Thoracic aorta (tissue), 2 donors: ENCODE measurements at regions not wholly inside any gene's neighbourhood (a gene's known extent, or its start where the extent isn't known, plus 50 kb on each side); places are given as distances from the start of the nearest gene placed in this dataset.

ENCODE experiments used
- ATAC-seq: fragments of 150-250 bp; one replicate; pipeline ENCODE4 v1.8.0; 2017; ENCODE audit warnings: low read depth; ENCODE audit not compliant: insufficient number of reproducible peaks, low FRiP score
- DNase-seq: peaks from one replicate; pipeline ENCODE4 v3.0.0-alpha.2; 2020; ENCODE audit warnings: low spot score
- H3K27ac ChIP-seq, 2 donors: fragments of 200-600 bp; sonication (generic); 1 replicate in 1 of 2; 2 replicates in 1 of 2; pipeline ENCODE4 v1.5.1; 2016; ENCODE audit warnings: mild to moderate bottlenecking in 2 of 2, moderate library complexity in 2 of 2
- H3K27me3 ChIP-seq: fragments of 200-600 bp; sonication (generic); replicated peaks from 2 replicates; pipeline ENCODE4 v1.6.0; 2016; ENCODE audit warnings: mild to moderate bottlenecking; ENCODE audit not compliant: insufficient read depth
- H3K36me3 ChIP-seq: fragments of 200-600 bp; sonication (generic); one replicate; pipeline ENCODE4 v1.5.1; 2016
- H3K4me1 ChIP-seq, 2 donors: fragments of 200-600 bp; sonication (generic); 1 replicate in 1 of 2; 2 replicates in 1 of 2; pipeline versions ENCODE4 v1.5.1 to v1.6.0; 2016; ENCODE audit warnings: low read depth in 2 of 2, mild to moderate bottlenecking in 1 of 2; ENCODE audit not compliant: control insufficient read depth in 1 of 2
- H3K4me3 ChIP-seq: fragments of 200-600 bp; sonication (generic); 2 replicates; pipeline ENCODE4 v1.5.1; 2016; ENCODE audit warnings: mild to moderate bottlenecking
- H3K9me3 ChIP-seq: fragments of 200-600 bp; sonication (generic); 2 replicates; pipeline ENCODE4 v1.5.1; 2016
- TF ChIP-seq, protein P1 (sequence below): fragments of 200-600 bp; sonication (generic); IDR thresholded peaks from one replicate; pipeline ENCODE4 v1.5.1; 2019; ENCODE audit warnings: antibody characterized with exemption

DNA sequence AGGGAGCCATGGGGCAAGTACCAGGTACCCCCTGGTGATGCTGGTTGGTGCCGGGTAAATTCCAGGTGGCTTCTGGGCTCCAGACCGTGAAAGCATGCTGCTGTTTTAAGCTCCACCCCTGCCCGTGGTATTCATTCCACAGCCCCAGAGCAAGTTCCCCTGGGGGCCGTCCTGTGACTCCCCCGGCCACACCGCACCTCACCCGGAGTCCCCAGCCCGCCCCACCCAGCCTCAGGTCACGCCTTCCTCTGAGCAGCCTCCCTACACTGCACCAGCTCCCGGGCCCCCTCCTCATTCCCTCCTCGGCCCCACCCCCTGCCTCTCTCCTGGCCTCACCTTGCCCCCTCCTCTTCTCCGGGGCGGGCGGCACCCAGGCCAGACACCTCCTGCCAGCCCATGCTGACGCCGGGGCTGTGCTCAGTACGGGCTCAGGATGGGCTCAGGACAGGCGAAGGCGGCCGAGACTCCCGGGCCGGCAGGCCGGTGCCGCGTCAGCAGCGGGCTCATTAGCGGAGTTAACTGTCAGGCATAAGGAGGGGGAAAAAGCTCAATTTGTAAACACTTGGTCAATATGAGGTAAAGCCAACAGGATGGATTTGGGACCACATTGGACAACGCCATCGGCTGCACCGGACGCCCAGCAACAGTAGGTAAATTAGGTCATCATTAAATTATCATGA lies 127.4 kb downstream of the FAM53A start:
- Histone ChIP-seq H3K9me3 (no peaks in the 10 kb centered on the region), H3K27me3 (no peaks in the 10 kb centered on the region), H3K4me3 (no peak overlapping the region), H3K36me3 (no peaks in the 10 kb centered on the region), H3K27ac (no peak overlapping the region), H3K4me1 (no peaks in the 10 kb centered on the region)
- ATAC-seq (no peak), DNase-seq (no peak)
- TF ChIP-seq, protein P1, sequence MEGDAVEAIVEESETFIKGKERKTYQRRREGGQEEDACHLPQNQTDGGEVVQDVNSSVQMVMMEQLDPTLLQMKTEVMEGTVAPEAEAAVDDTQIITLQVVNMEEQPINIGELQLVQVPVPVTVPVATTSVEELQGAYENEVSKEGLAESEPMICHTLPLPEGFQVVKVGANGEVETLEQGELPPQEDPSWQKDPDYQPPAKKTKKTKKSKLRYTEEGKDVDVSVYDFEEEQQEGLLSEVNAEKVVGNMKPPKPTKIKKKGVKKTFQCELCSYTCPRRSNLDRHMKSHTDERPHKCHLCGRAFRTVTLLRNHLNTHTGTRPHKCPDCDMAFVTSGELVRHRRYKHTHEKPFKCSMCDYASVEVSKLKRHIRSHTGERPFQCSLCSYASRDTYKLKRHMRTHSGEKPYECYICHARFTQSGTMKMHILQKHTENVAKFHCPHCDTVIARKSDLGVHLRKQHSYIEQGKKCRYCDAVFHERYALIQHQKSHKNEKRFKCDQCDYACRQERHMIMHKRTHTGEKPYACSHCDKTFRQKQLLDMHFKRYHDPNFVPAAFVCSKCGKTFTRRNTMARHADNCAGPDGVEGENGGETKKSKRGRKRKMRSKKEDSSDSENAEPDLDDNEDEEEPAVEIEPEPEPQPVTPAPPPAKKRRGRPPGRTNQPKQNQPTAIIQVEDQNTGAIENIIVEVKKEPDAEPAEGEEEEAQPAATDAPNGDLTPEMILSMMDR: no peak

DNA sequence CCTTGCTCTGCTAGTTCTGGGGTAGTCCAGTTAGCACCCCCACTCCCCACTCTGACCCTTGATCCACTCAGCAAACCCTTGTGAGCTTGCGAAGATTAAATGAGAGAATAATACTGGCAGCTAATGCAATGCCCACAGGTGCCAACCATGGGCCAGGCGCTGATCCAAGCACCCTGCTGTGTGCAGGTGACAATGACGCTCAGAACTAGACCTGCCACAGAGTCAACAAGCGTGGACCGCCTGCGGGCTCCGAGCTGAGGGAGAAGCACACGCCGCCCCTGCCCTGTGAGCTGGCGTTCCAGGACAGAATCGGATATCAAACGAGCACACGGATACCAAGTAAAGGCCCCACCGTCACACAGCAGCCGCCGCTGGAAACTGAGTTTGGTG lies 129.2 kb downstream of the FAM53A start:
- no peaks in the 10 kb centered on the region for H3K27me3 ChIP-seq
- ATAC-seq: no peak
- no peak for DNase-seq
- no peak overlapping the region for H3K4me3 ChIP-seq
- no peaks in the 10 kb centered on the region for H3K36me3 ChIP-seq
- no peak overlapping the region for H3K27ac ChIP-seq
- H3K9me3 ChIP-seq: no peaks in the 10 kb centered on the region
- H3K4me1 ChIP-seq: no peaks in the 10 kb centered on the region
- TF ChIP-seq, protein P1: no peak

DNA sequence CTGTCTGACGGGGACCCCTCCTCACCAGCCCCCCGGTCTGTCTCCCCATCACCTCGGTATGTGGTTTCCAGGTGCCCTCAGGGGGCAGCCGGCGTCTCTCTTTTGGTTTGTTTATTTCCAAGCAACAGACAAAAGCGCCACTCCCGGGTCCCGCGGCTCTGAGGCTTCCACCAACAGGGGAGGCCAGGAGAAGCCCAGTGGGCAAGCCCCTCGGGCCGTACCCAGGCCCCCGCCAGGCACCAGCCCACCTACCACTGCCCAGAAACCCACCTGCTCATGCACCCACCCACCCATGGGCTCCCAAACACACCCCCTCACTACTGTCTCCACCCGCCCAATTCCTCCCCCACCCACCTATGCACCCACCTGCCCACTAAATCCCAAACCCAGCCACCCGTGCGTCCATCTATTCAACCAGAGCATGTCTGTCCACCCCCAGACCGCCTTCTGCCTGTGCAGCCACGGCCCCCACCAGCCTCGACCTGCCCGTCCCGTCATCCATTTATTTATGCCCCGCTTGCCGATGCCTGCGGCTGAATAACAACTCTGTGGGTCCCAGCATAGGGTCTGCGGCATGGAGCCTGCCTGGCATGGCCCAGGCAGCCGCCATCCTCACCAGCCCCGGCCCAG lies 129.8 kb downstream of the FAM53A start:
- H3K27me3 ChIP-seq: no peaks in the 10 kb centered on the region
- no peaks in the 10 kb centered on the region for H3K9me3 ChIP-seq
- ATAC-seq (no peak), DNase-seq (no peak)
- H3K4me1 ChIP-seq: peaks cover under 1% of the 10 kb centered on the region in 2 donors
- H3K27ac ChIP-seq: no peak overlapping the region
- H3K36me3 ChIP-seq: no peaks in the 10 kb centered on the region
- TF ChIP-seq, protein P1: no peak
- H3K4me3 ChIP-seq: no peak overlapping the region

DNA sequence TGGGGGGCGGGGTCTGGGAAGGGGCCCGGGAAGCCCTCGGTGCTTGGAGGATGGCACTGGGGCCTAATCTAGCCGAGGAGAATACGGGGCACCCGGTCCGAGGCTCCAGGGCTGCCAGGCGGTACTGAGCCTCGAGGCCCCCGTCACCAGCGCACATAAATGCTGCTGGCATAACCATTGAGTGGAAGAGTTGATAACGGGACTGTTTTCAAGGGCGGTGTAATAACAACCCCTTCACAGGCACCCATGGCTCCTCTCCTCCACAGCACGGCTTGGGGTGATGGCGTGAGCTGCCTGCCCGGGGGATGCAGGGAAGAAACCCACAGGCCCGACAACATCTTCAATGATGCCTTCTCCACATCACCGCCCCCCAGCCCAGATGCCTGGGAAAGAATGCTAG lies 130.7 kb downstream of the FAM53A start:
- ATAC-seq: no peak
- Histone ChIP-seq H3K27me3 (no peaks in the 10 kb centered on the region), H3K27ac (no peak overlapping the region), H3K4me1 (peaks cover 5 to 10% of the 10 kb centered on the region in 2 donors), H3K4me3 (no peak overlapping the region), H3K36me3 (no peaks in the 10 kb centered on the region), H3K9me3 (no peaks in the 10 kb centered on the region)
- no peak for DNase-seq
- TF ChIP-seq, protein P1: no peak

DNA sequence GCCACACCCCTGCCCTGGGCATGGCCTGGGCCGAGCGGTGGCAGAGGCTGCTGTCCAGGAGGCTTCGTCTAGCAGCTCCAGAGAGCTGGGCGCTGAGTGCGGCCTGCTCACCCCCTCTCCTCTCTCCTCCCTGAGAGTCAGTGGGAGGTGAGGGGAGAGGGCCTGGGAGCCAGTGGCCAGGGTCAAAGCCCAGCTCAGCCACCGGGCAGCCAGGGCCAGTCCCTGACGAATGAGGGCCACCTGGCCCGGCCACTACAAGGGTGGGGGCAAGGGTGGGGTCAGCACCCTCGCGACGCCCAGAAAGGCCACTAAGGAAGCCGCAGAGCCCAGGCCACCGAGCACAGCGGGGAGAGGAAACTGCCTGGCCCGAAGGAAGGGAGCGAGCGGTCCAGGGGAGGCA lies 131.7 kb downstream of the FAM53A start:
- H3K36me3 ChIP-seq: no peaks in the 10 kb centered on the region
- H3K9me3 ChIP-seq: no peaks in the 10 kb centered on the region
- no peak overlapping the region for H3K27ac ChIP-seq
- DNase-seq: no peak
- TF ChIP-seq, protein P1: no peak
- no peak overlapping the region for H3K4me3 ChIP-seq
- no peaks in the 10 kb centered on the region for H3K27me3 ChIP-seq
- peaks cover 5 to 15% of the 10 kb centered on the region in 2 donors for H3K4me1 ChIP-seq
- ATAC-seq: no peak
